Esophagus muscularis mucosa (tissue), 4 donors: ENCODE measurements at regions not wholly inside any gene's neighbourhood (a gene's known extent, or its start where the extent isn't known, plus 50 kb on each side); places are given as distances from the start of the nearest gene placed in this dataset.

Experiments used
- EP300 ChIP-seq: sonication (generic); formaldehyde crosslinking; IDR thresholded peaks from one replicate; pipeline ENCODE4 v1.6.1; 2017; ENCODE audit warnings: antibody characterized with exemption
- POLR2A ChIP-seq: fragments of 450-650 bp; IDR thresholded peaks from one replicate; pipeline ENCODE4 v1.6.1; 2017; ENCODE audit warnings: antibody characterized with exemption, moderate library complexity, mild to moderate bottlenecking, low read depth
- POLR2AphosphoS5 ChIP-seq, 2 donors: sonication (generic); formaldehyde crosslinking; IDR thresholded peaks; one replicate each; pipeline ENCODE4 v1.6.1; 2017; ENCODE audit warnings: antibody characterized with exemption in 2 of 2
- TF ChIP-seq, protein P1 (sequence below), 3 experiments: fragments of 200-600 bp in 2 of 3; fragments of 450-650 bp in 1 of 3; sonication (generic) in 2 of 3; IDR thresholded peaks; one replicate each; pipeline ENCODE4 v1.5.1; 2017 to 2019; ENCODE audit warnings: antibody characterized with exemption in 3 of 3, mild to moderate bottlenecking in 2 of 3, moderate library complexity in 1 of 3

GRCh38 chr13:81395368-81395767 is 1054.4 kb upstream of the SPRY2 start:
- TF ChIP-seq, protein P1, sequence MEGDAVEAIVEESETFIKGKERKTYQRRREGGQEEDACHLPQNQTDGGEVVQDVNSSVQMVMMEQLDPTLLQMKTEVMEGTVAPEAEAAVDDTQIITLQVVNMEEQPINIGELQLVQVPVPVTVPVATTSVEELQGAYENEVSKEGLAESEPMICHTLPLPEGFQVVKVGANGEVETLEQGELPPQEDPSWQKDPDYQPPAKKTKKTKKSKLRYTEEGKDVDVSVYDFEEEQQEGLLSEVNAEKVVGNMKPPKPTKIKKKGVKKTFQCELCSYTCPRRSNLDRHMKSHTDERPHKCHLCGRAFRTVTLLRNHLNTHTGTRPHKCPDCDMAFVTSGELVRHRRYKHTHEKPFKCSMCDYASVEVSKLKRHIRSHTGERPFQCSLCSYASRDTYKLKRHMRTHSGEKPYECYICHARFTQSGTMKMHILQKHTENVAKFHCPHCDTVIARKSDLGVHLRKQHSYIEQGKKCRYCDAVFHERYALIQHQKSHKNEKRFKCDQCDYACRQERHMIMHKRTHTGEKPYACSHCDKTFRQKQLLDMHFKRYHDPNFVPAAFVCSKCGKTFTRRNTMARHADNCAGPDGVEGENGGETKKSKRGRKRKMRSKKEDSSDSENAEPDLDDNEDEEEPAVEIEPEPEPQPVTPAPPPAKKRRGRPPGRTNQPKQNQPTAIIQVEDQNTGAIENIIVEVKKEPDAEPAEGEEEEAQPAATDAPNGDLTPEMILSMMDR (IDR thresholded peaks at IDR 0.05) = no peak
- TF ChIP-seq POLR2A (no peak), POLR2AphosphoS5 (IDR thresholded peaks at IDR 0.05) (no peak), EP300 (no peak)
